HEK293 (cell line): ENCODE measurements at regions not wholly inside any gene's neighbourhood (a gene's known extent, or its start where the extent isn't known, plus 50 kb on each side); places are given as distances from the start of the nearest gene placed in this dataset.

Experiments used
- KLF7 ChIP-seq: fragments of 450-650 bp; formaldehyde crosslinking; IDR thresholded peaks from 2 replicates; pipeline ENCODE4 v1.5.1; 2016; ENCODE audit warnings: missing biosample characterization, missing genetic modification characterization, borderline replicate concordance
- TCF7L2 ChIP-seq: IDR thresholded peaks from 2 replicates; pipeline ENCODE4 v1.6.1; 2011; ENCODE audit warnings: low read depth, mild to moderate bottlenecking, inconsistent platforms, low read length, moderate library complexity, borderline replicate concordance
- ZNF350 ChIP-seq: fragments of 450-650 bp; formaldehyde crosslinking; IDR thresholded peaks from 2 replicates; pipeline ENCODE4 v1.5.0; 2017; ENCODE audit warnings: missing biosample characterization, mild to moderate bottlenecking, missing genetic modification characterization
- ZNF514 ChIP-seq: fragments of 450-650 bp; formaldehyde crosslinking; IDR thresholded peaks from 2 replicates; pipeline ENCODE4 v1.5.1; 2016; ENCODE audit warnings: missing biosample characterization, missing genetic modification characterization
- ZNF561 ChIP-seq: fragments of 450-650 bp; IDR thresholded peaks from 2 replicates; pipeline ENCODE4 v1.5.1; 2018; ENCODE audit warnings: missing biosample characterization, missing genetic modification characterization, borderline replicate concordance
- ZNF701 ChIP-seq: fragments of 450-650 bp; formaldehyde crosslinking; IDR thresholded peaks from 2 replicates; pipeline ENCODE4 v1.5.1; 2016; ENCODE audit warnings: missing biosample characterization, missing genetic modification characterization
- ZNF843 ChIP-seq: fragments of 450-650 bp; formaldehyde crosslinking; IDR thresholded peaks from 2 replicates; pipeline ENCODE4 v1.5.1; 2016; ENCODE audit warnings: missing biosample characterization, missing genetic modification characterization
- ZSCAN30 ChIP-seq: fragments of 450-650 bp; IDR thresholded peaks from 2 replicates; pipeline ENCODE4 v1.5.1; 2018; ENCODE audit warnings: missing biosample characterization, mild to moderate bottlenecking, missing genetic modification characterization, moderate library complexity
- TF ChIP-seq, protein P1 (sequence below): fragments of 450-650 bp; formaldehyde crosslinking; IDR thresholded peaks from 2 replicates; pipeline ENCODE4 v1.5.1; 2016; ENCODE audit warnings: missing biosample characterization, missing genetic modification characterization
- TF ChIP-seq, protein P2 (sequence below): fragments of 450-650 bp; formaldehyde crosslinking; IDR thresholded peaks from 2 replicates; pipeline ENCODE4 v1.5.1; 2016; ENCODE audit warnings: missing biosample characterization, missing genetic modification characterization
- TF ChIP-seq, protein P3 (sequence below): fragments of 450-650 bp; formaldehyde crosslinking; IDR thresholded peaks from 2 replicates; pipeline ENCODE4 v1.5.1; 2016; ENCODE audit warnings: missing biosample characterization, missing genetic modification characterization
- TF ChIP-seq, protein P4 (sequence below): fragments of 450-650 bp; formaldehyde crosslinking; IDR thresholded peaks from 2 replicates; pipeline ENCODE4 v1.5.1; 2016; ENCODE audit warnings: missing biosample characterization, missing genetic modification characterization
- TF ChIP-seq, protein P5 (sequence below): fragments of 450-650 bp; formaldehyde crosslinking; IDR thresholded peaks from 2 replicates; pipeline ENCODE4 v1.5.1; 2016; ENCODE audit warnings: missing biosample characterization, missing genetic modification characterization

DNA sequence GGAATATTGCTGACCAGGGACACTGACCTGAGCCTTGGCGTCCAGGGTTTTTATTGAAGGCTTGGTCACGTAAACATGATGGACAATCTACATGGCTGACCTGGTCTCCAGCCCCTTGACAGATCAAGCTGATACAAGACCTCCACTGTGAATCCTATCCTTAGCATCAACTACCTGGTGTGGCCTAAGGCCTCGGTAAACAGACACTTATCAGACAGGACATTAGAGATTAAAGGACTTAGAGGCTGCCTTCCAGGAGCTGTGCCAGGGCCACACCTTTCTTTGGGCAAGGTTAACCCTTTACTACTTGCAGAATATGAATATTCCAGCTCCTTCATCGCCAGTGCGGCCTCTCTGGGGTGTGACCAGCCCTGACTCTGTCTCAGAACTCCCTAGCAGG, 104.9 kb upstream of the FOXA2 start:
- TF ChIP-seq, protein P1, sequence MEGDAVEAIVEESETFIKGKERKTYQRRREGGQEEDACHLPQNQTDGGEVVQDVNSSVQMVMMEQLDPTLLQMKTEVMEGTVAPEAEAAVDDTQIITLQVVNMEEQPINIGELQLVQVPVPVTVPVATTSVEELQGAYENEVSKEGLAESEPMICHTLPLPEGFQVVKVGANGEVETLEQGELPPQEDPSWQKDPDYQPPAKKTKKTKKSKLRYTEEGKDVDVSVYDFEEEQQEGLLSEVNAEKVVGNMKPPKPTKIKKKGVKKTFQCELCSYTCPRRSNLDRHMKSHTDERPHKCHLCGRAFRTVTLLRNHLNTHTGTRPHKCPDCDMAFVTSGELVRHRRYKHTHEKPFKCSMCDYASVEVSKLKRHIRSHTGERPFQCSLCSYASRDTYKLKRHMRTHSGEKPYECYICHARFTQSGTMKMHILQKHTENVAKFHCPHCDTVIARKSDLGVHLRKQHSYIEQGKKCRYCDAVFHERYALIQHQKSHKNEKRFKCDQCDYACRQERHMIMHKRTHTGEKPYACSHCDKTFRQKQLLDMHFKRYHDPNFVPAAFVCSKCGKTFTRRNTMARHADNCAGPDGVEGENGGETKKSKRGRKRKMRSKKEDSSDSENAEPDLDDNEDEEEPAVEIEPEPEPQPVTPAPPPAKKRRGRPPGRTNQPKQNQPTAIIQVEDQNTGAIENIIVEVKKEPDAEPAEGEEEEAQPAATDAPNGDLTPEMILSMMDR (tag by site-specific recombination), result no peak
- TF ChIP-seq, protein P2, sequence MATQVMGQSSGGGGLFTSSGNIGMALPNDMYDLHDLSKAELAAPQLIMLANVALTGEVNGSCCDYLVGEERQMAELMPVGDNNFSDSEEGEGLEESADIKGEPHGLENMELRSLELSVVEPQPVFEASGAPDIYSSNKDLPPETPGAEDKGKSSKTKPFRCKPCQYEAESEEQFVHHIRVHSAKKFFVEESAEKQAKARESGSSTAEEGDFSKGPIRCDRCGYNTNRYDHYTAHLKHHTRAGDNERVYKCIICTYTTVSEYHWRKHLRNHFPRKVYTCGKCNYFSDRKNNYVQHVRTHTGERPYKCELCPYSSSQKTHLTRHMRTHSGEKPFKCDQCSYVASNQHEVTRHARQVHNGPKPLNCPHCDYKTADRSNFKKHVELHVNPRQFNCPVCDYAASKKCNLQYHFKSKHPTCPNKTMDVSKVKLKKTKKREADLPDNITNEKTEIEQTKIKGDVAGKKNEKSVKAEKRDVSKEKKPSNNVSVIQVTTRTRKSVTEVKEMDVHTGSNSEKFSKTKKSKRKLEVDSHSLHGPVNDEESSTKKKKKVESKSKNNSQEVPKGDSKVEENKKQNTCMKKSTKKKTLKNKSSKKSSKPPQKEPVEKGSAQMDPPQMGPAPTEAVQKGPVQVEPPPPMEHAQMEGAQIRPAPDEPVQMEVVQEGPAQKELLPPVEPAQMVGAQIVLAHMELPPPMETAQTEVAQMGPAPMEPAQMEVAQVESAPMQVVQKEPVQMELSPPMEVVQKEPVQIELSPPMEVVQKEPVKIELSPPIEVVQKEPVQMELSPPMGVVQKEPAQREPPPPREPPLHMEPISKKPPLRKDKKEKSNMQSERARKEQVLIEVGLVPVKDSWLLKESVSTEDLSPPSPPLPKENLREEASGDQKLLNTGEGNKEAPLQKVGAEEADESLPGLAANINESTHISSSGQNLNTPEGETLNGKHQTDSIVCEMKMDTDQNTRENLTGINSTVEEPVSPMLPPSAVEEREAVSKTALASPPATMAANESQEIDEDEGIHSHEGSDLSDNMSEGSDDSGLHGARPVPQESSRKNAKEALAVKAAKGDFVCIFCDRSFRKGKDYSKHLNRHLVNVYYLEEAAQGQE (tag by site-specific recombination), result no peak
- TF ChIP-seq ZNF843 (tag by site-specific recombination) (no peak), ZNF514 (no peak), ZNF701 (tag by site-specific recombination) (no peak), TCF7L2 (no peak), KLF7 (no peak), ZNF350 (tag by site-specific recombination) (no peak), ZSCAN30 (tag by site-specific recombination) (no peak), ZNF561 (no peak)
- TF ChIP-seq, protein P3, sequence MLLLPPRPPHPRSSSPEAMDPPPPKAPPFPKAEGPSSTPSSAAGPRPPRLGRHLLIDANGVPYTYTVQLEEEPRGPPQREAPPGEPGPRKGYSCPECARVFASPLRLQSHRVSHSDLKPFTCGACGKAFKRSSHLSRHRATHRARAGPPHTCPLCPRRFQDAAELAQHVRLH, result no peak
- TF ChIP-seq, protein P4, sequence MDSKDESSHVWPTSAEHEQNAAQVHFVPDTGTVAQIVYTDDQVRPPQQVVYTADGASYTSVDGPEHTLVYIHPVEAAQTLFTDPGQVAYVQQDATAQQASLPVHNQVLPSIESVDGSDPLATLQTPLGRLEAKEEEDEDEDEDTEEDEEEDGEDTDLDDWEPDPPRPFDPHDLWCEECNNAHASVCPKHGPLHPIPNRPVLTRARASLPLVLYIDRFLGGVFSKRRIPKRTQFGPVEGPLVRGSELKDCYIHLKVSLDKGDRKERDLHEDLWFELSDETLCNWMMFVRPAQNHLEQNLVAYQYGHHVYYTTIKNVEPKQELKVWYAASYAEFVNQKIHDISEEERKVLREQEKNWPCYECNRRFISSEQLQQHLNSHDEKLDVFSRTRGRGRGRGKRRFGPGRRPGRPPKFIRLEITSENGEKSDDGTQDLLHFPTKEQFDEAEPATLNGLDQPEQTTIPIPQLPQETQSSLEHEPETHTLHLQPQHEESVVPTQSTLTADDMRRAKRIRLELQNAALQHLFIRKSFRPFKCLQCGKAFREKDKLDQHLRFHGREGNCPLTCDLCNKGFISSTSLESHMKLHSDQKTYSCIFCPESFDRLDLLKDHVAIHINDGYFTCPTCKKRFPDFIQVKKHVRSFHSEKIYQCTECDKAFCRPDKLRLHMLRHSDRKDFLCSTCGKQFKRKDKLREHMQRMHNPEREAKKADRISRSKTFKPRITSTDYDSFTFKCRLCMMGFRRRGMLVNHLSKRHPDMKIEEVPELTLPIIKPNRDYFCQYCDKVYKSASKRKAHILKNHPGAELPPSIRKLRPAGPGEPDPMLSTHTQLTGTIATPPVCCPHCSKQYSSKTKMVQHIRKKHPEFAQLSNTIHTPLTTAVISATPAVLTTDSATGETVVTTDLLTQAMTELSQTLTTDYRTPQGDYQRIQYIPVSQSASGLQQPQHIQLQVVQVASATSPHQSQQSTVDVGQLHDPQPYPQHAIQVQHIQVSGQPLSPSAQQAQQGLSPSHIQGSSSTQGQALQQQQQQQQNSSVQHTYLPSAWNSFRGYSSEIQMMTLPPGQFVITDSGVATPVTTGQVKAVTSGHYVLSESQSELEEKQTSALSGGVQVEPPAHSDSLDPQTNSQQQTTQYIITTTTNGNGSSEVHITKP, result no peak
- TF ChIP-seq, protein P5, sequence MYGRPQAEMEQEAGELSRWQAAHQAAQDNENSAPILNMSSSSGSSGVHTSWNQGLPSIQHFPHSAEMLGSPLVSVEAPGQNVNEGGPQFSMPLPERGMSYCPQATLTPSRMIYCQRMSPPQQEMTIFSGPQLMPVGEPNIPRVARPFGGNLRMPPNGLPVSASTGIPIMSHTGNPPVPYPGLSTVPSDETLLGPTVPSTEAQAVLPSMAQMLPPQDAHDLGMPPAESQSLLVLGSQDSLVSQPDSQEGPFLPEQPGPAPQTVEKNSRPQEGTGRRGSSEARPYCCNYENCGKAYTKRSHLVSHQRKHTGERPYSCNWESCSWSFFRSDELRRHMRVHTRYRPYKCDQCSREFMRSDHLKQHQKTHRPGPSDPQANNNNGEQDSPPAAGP (tag by site-specific recombination), result no peak
